ENCODE measurements at regions not wholly inside any gene's neighbourhood (a gene's known extent, or its start where the extent isn't known, plus 50 kb on each side); places are given as distances from the start of the nearest gene placed in this dataset.

DNA sequence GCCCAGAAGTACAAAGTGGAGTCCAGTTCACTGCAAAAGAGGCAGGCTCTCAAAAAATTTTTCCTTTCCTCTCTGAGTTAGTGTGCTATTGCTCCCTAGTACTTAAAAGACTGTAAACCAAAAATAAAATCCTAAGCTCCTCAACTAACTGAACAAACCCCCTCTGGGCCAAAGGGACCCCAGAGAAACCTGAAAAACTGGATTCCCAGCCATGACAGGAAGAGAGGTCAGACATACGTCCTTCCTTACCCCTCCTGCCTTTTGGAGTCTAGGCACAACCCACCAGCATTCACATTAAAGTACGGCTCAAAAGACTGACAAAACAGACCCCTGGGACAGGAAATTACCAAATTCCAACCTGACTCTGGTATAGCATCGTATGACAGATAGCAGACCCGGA is 957.9 kb upstream of the PRKX start:
- TF ChIP-seq CTBP1 (IDR thresholded peaks at IDR 0.05; ENCODE audit: borderline replicate concordance) (no peak), L3MBTL2 (conservative IDR thresholded peaks at IDR 0.05) (no peak), ZNF384 (IDR thresholded peaks at IDR 0.05) (no peak), ARNT (IDR thresholded peaks at IDR 0.05) (no peak)
